Astrocyte (in vitro differentiated cells and primary cell): ENCODE measurements at regions not wholly inside any gene's neighbourhood (a gene's known extent, or its start where the extent isn't known, plus 50 kb on each side); places are given as distances from the start of the nearest gene placed in this dataset.

Experiments
- DNase-seq: peaks from one replicate; pipeline ENCODE4 v3.0.0-alpha.2; 2010; ENCODE audit warnings: low read depth
- FAIRE-seq: peaks from 2 replicates; lab custom pipeline; 2011; peaks lifted over from hg19 to GRCh38; lab: Jason Lieb, UNC
- H2AFZ ChIP-seq: 2 replicates; pipeline ENCODE4 v1.6.0; 2012; ENCODE audit warnings: low read depth, low read length, inconsistent platforms
- H3K27ac ChIP-seq: 2 replicates; pipeline ENCODE4 v1.5.1; 2011; ENCODE audit warnings: low read depth, low read length, inconsistent platforms
- H3K27me3 ChIP-seq: 2 replicates; pipeline ENCODE4 v1.6.0; 2011; ENCODE audit warnings: low read length, inconsistent platforms; ENCODE audit not compliant: insufficient read depth
- H3K36me3 ChIP-seq: 2 replicates; pipeline ENCODE4 v1.5.1; 2011; ENCODE audit warnings: low read length, inconsistent platforms; ENCODE audit not compliant: insufficient read depth
- H3K4me1 ChIP-seq: 2 replicates; pipeline ENCODE4 v1.5.1; 2011; ENCODE audit warnings: low read length, inconsistent platforms; ENCODE audit not compliant: insufficient read depth
- H3K4me2 ChIP-seq: 2 replicates; pipeline ENCODE4 v1.6.0; 2012; ENCODE audit warnings: low read length, inconsistent platforms
- H3K4me3 ChIP-seq: 2 replicates; pipeline ENCODE4 v1.5.1; 2011; ENCODE audit warnings: low read depth, mild to moderate bottlenecking, low read length, inconsistent platforms; ENCODE audit not compliant: insufficient read depth
- H3K79me2 ChIP-seq: 2 replicates; pipeline ENCODE4 v1.6.0; 2012; ENCODE audit warnings: mild to moderate bottlenecking, low read length, inconsistent platforms; ENCODE audit not compliant: insufficient read depth
- H3K9ac ChIP-seq: 2 replicates; pipeline ENCODE4 v1.6.0; 2012; ENCODE audit warnings: mild to moderate bottlenecking, low read length, inconsistent platforms
- H3K9me3 ChIP-seq: 2 replicates; pipeline ENCODE4 v1.5.1; 2012; ENCODE audit warnings: low read depth, mild to moderate bottlenecking, low read length, inconsistent platforms; ENCODE audit not compliant: insufficient read depth
- H4K20me1 ChIP-seq: 2 replicates; pipeline ENCODE4 v1.6.0; 2012; ENCODE audit warnings: low read length, inconsistent platforms; ENCODE audit not compliant: insufficient read depth
- H3K27ac Mint-ChIP-seq: one replicate; pipeline ENCODE4 v1.8.0; 2021; ENCODE audit warnings: mild to moderate bottlenecking, mixed read lengths; ENCODE audit not compliant: unreplicated experiment
- H3K27me3 Mint-ChIP-seq: one replicate; pipeline ENCODE4 v1.8.0; 2021; ENCODE audit warnings: low read depth, mixed read lengths; ENCODE audit not compliant: unreplicated experiment
- H3K36me3 Mint-ChIP-seq: one replicate; pipeline ENCODE4 v1.8.0; 2021; ENCODE audit warnings: low read depth, mixed read lengths; ENCODE audit not compliant: unreplicated experiment
- H3K4me1 Mint-ChIP-seq: one replicate; pipeline ENCODE4 v1.8.0; 2021; ENCODE audit warnings: low read depth, mixed read lengths; ENCODE audit not compliant: unreplicated experiment
- H3K4me3 Mint-ChIP-seq: one replicate; pipeline ENCODE4 v1.8.0; 2021; ENCODE audit warnings: mild to moderate bottlenecking, moderate library complexity, mixed read lengths; ENCODE audit not compliant: unreplicated experiment
- H3K9me3 Mint-ChIP-seq: one replicate; pipeline ENCODE4 v1.8.0; 2021; ENCODE audit warnings: mild to moderate bottlenecking, mixed read lengths; ENCODE audit not compliant: unreplicated experiment
- CTCF ChIP-seq: IDR thresholded peaks from 2 replicates; pipeline ENCODE4 v1.5.1; 2011; ENCODE audit warnings: low read depth, mild to moderate bottlenecking, inconsistent platforms, low read length, moderate library complexity; ENCODE audit not compliant: insufficient read depth
- EZH2 ChIP-seq: IDR thresholded peaks from 2 replicates; pipeline ENCODE4 v1.6.1; 2012; ENCODE audit warnings: mild to moderate bottlenecking, low read length, inconsistent platforms; ENCODE audit not compliant: insufficient read depth

DNA sequence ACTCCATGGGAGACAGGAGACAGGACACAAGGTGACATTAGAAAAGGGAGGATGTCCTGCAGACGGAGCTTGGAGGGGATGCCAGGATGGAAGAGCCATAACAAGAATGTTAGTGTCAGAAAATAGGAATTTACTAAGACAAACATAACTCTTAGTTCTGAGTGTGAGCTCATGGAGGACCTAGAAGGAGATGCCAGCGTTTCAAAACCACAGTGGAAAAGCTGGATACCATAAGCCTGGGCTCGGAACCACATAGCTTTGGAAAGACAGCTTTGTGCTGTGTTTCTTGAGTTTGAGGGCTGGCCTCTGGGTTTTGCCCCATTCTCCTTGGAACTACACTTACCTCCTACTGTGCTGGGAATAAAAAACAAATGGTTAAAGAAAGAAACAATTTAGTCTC, 128.4 kb downstream of the S1PR1 start:
- peak; percentile 66 for DNase-seq
- TF ChIP-seq CTCF: no peak
- TF ChIP-seq EZH2: no peak
- no peaks in the 10 kb centered on the region for H4K20me1 ChIP-seq
- H3K4me1 ChIP-seq: peaks cover 22% of the 10 kb centered on the region
- no peaks in the 10 kb centered on the region for H3K36me3 Mint-ChIP-seq
- peak overlapping the region; percentile 33 for H3K4me2 ChIP-seq
- H3K79me2 ChIP-seq: no peaks in the 10 kb centered on the region
- H3K9ac ChIP-seq: no peak overlapping the region
- H3K27me3 Mint-ChIP-seq: peaks cover 3% of the 10 kb centered on the region
- no peak overlapping the region for H3K4me3 Mint-ChIP-seq
- H3K9me3 Mint-ChIP-seq: peaks cover 7% of the 10 kb centered on the region
- H3K9me3 ChIP-seq: no peaks in the 10 kb centered on the region
- no peaks in the 10 kb centered on the region for H3K36me3 ChIP-seq
- peak overlapping the region; percentile 88 for H3K27ac Mint-ChIP-seq
- H3K27ac ChIP-seq: peak overlapping the region; percentile 55
- no peak overlapping the region for H3K4me3 ChIP-seq
- peak; percentile 89 for FAIRE-seq
- peaks cover 28% of the 10 kb centered on the region for H3K4me1 Mint-ChIP-seq
- H3K27me3 ChIP-seq: no peaks in the 10 kb centered on the region
- peak overlapping the region; percentile 12 for H2AFZ ChIP-seq

DNA sequence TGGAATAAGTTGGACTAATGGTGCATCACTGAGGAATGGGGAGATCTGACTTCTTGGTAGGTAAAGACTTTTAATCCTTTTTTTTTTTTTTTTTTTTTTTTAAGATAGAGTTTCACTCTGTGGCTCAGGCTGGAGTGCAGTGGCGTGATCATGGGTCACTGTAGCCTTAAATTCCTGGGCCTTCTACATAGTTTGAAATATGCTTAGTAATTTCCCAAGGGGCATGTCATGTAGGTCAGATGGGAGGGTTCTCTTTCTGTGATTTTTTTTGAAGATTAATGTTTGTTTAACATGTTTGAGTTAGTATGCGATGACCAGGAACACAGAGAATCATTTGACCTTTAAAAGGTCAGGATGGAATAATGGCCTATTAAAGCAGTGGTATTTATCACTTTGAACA, 129.1 kb downstream of the S1PR1 start:
- no peaks in the 10 kb centered on the region for H3K36me3 ChIP-seq
- no peaks in the 10 kb centered on the region for H4K20me1 ChIP-seq
- peaks cover 24% of the 10 kb centered on the region for H3K4me1 ChIP-seq
- Mint-ChIP-seq H3K27ac (peak overlapping the region; percentile 77), H3K4me3 (no peak overlapping the region), H3K27me3 (peaks cover 3% of the 10 kb centered on the region), H3K4me1 (peaks cover 30% of the 10 kb centered on the region), H3K9me3 (peaks cover 7% of the 10 kb centered on the region), H3K36me3 (no peaks in the 10 kb centered on the region)
- FAIRE-seq (no peak), DNase-seq (no peak)
- no peak overlapping the region for H3K27ac ChIP-seq
- H2AFZ ChIP-seq: no peak overlapping the region
- H3K79me2 ChIP-seq: no peaks in the 10 kb centered on the region
- H3K27me3 ChIP-seq: no peaks in the 10 kb centered on the region
- no peak overlapping the region for H3K9ac ChIP-seq
- TF ChIP-seq EZH2 (no peak), CTCF (no peak)
- H3K4me3 ChIP-seq: no peak overlapping the region
- H3K4me2 ChIP-seq: no peak overlapping the region
- no peaks in the 10 kb centered on the region for H3K9me3 ChIP-seq

GRCh38 chr1:101366513-101367215, 129.8 kb downstream of the S1PR1 start:
- Mint-ChIP-seq H3K27me3 (no peaks in the 10 kb centered on the region), H3K4me3 (no peak overlapping the region), H3K27ac (peak overlapping the region; percentile 89), H3K4me1 (peaks cover 36% of the 10 kb centered on the region), H3K36me3 (no peaks in the 10 kb centered on the region), H3K9me3 (peaks cover 2% of the 10 kb centered on the region)
- Histone ChIP-seq H4K20me1 (no peaks in the 10 kb centered on the region), H3K36me3 (no peaks in the 10 kb centered on the region), H3K4me1 (peaks cover 27% of the 10 kb centered on the region), H2AFZ (no peak overlapping the region), H3K9ac (no peak overlapping the region), H3K4me3 (no peak overlapping the region), H3K79me2 (no peaks in the 10 kb centered on the region), H3K4me2 (no peak overlapping the region), H3K9me3 (no peaks in the 10 kb centered on the region), H3K27me3 (no peaks in the 10 kb centered on the region), H3K27ac (no peak overlapping the region)
- DNase-seq (peak; percentile 6), FAIRE-seq (no peak)
- TF ChIP-seq CTCF (no peak), EZH2 (no peak)
